HG03354 (cell line): ENCODE measurements at regions not wholly inside any gene's neighbourhood (a gene's known extent, or its start where the extent isn't known, plus 50 kb on each side); places are given as distances from the start of the nearest gene placed in this dataset.
"Not testable (repeated sequence)": the region's sequence is repeated elsewhere in the genome, so short reads cannot be mapped to it uniquely, and the experiment has no call there.

Experiments
- ATAC-seq: cut with Tn5 transposase; IDR thresholded peaks from one replicate; pipeline ENCODE4 v1.9.1; 2021; ENCODE audit warnings: mild to moderate bottlenecking; ENCODE audit not compliant: unreplicated experiment, poor library complexity, severe bottlenecking

DNA sequence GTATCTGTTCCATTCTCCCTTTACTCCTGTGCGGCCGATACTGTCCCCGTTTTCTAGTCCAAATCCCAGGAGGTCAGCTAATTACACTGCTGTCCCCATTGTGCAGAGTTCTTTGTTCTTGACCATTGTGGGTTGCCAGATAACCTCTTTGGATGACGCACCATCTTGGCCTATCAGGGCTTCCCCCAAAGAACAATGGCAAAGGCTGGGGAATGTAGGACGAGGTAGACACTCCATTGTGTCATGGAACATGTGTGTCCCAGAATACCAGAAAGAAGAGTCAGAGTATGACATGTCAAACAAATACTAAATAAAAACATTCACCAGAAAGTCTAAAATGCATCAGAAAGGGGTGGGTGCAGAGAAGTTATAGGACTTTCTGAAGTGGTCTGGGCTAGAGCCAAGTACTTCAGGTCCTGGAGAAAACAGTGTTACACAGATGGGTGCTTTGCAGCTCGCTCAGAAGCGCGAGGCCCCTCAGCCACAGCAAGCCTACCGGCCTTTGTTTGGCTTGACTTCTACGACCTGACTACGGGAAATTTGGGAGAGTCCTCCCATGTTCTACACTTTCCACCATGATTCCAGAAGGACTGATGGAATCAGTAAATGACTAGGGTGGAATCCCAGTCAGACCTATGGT, 83.2 kb upstream of the SSBP2 start:
- ATAC-seq: no peak

DNA sequence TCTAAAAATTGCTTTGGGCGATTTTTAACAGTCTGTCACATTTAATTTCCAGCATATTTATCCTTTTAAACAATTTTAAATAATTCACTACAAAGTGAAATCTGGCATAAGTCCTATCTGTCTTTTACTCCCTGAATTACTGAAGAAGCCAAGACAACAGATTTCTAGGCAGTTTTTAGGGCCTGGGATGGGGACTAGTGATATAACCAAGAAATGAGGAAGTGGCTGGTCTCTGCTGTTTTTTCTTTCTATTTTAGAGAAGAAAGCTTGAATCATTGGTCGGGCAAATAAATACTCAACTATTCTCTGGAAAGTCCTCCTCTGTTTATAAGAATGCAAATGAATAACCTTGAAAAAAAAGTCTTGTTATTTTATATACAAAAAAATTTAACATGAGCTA, 79.7 kb upstream of the SSBP2 start:
- no peak for ATAC-seq

- ATAC-seq: no peak
These were observed 78.3 kb upstream of the SSBP2 start for GRCh38 chr5:81829242-81829641.

DNA sequence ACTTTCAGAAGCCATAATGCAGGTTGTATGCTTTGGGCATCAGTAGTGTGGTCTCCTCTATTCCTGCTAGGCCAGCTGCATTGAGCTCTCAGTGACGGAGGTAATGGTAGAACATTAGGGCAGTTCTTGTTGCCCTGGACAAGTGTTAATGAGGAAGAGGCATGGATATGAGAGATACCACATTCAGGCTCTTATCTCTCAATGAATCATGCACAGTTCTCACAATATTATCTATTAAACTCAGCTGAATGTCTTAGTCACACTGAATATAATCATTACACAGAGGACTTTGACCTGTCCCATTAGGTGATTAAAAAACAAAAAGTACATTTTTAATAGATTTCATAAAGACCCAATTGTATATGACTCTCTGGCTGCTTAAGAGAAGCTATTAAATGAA, 76.6 kb upstream of the SSBP2 start:
- ATAC-seq: no peak

- no peak for ATAC-seq
These were observed 75.2 kb upstream of the SSBP2 start for GRCh38 chr5:81826128-81826527.

- no peak for ATAC-seq
These were observed 74.3 kb upstream of the SSBP2 start for GRCh38 chr5:81825237-81825636.

- ATAC-seq: not testable (repeated sequence)
These were observed 72.8 kb upstream of the SSBP2 start for GRCh38 chr5:81823736-81824135.

DNA sequence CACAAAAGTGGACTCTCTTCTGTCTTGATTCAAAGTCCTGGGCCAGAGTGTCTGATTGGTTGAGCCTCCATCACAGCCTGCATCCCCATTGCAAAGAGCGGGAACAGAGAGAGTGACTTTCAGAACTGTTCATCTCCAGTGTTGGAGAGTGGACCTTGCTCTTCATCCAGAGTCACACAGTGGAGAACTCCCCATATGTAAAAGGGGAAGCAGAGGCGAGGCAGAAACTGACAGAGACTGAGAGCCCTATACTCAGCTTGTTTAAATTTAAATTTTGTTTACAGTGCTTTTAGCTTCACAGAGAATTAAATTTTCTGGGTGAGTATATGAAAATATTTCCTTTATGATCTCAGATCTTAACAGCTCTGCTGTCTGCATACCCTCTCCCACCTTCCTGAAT, 70.0 kb upstream of the SSBP2 start:
- ATAC-seq: no peak

- ATAC-seq: no peak
These were observed 69.4 kb upstream of the SSBP2 start for GRCh38 chr5:81820318-81820636.

- no peak for ATAC-seq
These were observed 68.8 kb upstream of the SSBP2 start for GRCh38 chr5:81819556-81820317.

DNA sequence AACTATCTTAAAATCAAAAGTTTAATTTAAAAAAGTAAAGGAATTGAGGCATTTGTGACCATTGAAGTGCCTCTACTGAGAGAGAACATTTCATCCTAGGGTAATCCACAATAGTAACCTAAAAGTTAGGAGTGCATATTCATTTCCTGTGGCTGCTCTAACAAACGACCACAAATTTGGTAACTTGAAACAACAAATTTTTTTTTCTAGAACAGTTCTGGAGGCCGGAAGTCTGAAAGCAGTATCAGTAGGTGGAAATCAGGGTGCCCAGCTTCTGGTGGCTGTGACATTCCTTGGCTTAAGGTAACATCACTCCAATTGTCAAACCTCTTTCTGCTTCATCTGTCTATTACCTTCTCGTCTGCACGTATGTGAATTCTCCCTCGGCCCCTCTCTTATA, 67.1 kb upstream of the SSBP2 start:
- ATAC-seq: no peak

DNA sequence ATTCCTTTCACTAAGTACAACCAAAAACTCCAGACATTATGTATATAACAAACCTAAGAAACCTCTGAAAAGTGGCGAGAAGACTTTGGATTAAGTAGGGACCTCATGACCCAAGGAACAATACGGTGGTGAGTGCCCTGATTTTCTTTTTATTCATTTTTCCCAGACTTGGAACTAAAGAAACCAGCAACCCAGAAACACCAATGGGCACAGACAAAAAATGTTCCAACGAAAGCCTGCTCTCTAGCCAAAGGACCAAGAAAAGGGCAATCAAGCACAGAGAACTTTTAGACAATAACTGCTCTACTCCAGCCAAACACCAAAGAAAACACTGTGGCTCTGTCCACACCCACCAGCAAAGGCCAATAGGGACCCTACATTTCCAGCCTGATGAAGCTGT, 66.2 kb upstream of the SSBP2 start:
- no peak for ATAC-seq

GRCh38 chr5:81815321-81815720, 64.4 kb upstream of the SSBP2 start:
- no peak for ATAC-seq

- no peak for ATAC-seq
These were observed 57.2 kb upstream of the SSBP2 start for GRCh38 chr5:81808106-81808505.

GRCh38 chr5:81805086-81805485, 54.2 kb upstream of the SSBP2 start:
- ATAC-seq: no peak

- ATAC-seq: no peak
These were observed 52.9 kb upstream of the SSBP2 start for GRCh38 chr5:81803812-81804211.

- ATAC-seq: no peak
These were observed 51.7 kb upstream of the SSBP2 start for GRCh38 chr5:81802625-81803024.

- no peak for ATAC-seq
These were observed 51.1 kb upstream of the SSBP2 start for GRCh38 chr5:81802020-81802419.

DNA sequence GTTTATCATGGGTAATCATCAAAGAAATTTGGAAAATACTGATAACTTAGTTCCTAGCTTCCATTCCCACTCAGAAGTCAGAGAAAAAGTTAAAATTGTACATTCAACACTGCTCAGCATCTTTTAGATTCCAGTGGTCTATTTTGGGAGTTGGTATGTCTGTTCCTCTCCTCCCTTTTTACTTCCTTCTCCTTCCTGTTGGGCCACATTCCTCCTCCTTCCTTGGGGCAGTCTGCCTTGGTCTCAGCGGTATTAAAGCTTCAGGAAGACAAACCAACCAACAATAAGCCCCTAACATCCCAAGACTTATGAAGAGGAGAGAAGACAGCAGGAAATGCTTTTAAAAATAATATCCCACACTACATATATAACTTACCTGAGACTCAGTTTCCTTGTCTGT, 49.9 kb upstream of the SSBP2 start:
- no peak for ATAC-seq
